AG10803 (cell line): ENCODE measurements at regions not wholly inside any gene's neighbourhood (a gene's known extent, or its start where the extent isn't known, plus 50 kb on each side); places are given as distances from the start of the nearest gene placed in this dataset.
A peak's percentile ranks its signal among the peaks of the same experiment; 100 is the strongest.
"Not testable (repeated sequence)": the region's sequence is repeated elsewhere in the genome, so short reads cannot be mapped to it uniquely, and the experiment has no call there.

Experiments used
- DNase-seq: peaks from one replicate; pipeline ENCODE4 v3.0.0; 2010; ENCODE audit warnings: low read depth
- H3K4me3 ChIP-seq: 2 replicates; pipeline ENCODE4 v1.5.1; 2011; ENCODE audit warnings: mild to moderate bottlenecking, low read length, control low read depth
- TF ChIP-seq, protein P1 (sequence below): conservative IDR thresholded peaks from 2 replicates; pipeline ENCODE4 v1.5.1; 2011; ENCODE audit warnings: mild to moderate bottlenecking, low read length, control low read depth, inconsistent platforms

DNA sequence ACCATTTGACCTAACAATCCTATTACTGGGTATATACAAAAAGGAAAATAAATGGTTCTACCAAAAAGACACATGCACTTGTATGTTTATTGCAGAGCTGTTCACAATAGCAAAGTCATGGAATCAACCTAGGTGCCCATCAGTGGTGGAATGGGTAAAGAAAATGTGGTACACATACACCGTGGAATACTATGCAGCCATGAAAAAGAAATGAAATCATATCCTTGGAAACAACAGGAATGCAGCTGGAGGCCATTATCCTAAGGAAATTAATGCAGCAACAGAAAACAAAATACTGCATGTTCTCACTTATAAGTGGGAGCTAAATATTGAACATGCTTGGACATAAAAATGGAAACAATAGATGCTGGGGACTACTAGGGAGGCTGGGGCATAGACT lies 534.1 kb upstream of the SGCD start:
- no peak overlapping the region for H3K4me3 ChIP-seq
- no peak for DNase-seq
- TF ChIP-seq, protein P1, sequence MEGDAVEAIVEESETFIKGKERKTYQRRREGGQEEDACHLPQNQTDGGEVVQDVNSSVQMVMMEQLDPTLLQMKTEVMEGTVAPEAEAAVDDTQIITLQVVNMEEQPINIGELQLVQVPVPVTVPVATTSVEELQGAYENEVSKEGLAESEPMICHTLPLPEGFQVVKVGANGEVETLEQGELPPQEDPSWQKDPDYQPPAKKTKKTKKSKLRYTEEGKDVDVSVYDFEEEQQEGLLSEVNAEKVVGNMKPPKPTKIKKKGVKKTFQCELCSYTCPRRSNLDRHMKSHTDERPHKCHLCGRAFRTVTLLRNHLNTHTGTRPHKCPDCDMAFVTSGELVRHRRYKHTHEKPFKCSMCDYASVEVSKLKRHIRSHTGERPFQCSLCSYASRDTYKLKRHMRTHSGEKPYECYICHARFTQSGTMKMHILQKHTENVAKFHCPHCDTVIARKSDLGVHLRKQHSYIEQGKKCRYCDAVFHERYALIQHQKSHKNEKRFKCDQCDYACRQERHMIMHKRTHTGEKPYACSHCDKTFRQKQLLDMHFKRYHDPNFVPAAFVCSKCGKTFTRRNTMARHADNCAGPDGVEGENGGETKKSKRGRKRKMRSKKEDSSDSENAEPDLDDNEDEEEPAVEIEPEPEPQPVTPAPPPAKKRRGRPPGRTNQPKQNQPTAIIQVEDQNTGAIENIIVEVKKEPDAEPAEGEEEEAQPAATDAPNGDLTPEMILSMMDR, result no peak

DNA sequence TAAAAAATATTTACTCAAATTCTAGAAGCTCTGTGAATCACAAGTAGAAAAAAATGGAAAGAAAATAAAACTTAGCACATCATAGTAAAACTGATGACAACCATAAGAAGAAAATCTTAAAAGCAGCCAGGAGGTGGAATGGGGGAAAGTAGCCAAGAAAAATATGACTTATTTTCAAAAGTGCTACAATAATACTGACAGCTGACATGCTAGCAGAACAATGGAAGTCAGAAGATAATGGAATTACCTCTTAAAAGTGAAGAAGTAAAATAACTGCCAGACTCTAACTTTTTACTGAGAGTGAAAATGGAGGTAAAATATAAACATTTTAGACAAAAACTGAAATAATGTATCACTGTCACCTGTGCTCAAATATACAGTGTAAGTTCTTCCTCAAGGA lies 532.2 kb upstream of the SGCD start:
- no peak overlapping the region for H3K4me3 ChIP-seq
- peak; percentile 29 for DNase-seq
- TF ChIP-seq, protein P1, result no peak

DNA sequence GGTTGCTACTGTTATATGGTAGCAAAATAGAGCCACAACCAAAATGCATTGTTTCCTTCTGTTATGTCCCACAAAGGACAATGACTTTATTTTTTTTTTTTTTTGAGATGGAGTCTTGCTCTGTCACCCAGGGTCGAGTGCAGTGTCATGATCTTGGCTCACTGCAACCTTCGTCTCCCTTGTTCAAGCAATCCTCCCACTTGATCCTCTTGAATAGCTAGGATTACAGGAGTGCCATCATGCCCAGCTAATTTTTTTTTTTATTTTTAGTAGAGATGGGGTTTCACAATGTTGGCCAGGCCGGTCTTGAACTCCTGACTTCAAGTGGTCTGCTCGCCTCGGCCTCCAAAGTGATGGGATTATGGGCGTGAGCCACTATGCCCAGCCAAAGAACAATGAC lies 527.7 kb upstream of the SGCD start:
- TF ChIP-seq, protein P1, result no peak
- DNase-seq, result no peak

DNA sequence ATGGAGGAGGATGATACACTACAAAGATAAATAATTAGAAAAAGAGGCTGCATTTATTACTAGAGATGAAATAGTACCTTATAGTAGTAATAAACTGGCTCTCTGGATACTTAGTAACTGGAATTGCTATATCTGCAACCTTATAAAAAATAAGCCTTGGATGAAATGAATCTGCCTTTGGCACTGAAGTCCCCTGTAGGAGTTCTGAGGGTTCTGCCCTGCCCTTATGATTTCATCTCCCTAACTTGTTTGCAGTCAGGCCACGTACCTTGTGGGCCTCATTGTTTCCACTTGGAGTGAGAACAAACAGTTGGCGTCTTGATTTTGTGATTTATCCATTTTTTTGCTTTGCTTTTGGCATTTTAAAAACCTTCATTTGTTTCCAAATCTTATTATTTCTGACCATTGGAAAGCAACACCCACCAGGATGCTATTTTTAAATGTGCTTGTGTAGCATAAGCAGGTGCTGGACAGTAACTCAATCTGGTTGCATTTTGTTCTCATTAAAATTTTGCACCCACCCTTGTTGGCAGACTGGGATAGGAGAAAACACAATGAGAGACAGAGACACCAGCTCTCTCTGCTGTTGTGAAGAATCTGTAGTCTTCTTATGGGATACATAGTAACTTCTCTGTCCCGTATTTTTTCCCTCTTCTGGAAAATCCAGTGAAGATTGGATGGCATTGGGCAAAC lies 518.9 kb upstream of the SGCD start:
- TF ChIP-seq, protein P1, result no peak
- DNase-seq, result no peak
- H3K4me3 ChIP-seq, result no peak overlapping the region

More for the DNA sequence above, 527.7 kb upstream of the SGCD start:
- H3K4me3 ChIP-seq, result no peak overlapping the region

DNA sequence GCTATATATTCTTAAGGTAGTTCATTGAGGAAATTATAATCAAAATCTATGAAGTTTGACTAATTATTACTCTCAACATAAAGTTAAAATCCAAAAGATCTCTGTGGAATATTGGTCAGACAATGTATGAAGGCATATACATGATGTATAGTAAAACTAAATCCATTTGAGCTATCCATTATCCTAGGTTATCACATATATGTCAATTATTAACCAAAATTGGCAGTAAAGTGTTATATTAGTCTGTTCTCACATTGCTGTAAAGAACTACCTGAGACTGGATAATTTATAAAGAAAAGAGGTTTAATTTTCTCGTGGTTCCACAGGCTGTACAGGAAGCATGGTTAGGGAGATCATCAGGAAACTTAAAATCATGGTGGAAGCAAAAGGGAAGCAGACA lies 511.7 kb upstream of the SGCD start:
- DNase-seq, result no peak
- TF ChIP-seq, protein P1, result no peak
- no peak overlapping the region for H3K4me3 ChIP-seq

DNA sequence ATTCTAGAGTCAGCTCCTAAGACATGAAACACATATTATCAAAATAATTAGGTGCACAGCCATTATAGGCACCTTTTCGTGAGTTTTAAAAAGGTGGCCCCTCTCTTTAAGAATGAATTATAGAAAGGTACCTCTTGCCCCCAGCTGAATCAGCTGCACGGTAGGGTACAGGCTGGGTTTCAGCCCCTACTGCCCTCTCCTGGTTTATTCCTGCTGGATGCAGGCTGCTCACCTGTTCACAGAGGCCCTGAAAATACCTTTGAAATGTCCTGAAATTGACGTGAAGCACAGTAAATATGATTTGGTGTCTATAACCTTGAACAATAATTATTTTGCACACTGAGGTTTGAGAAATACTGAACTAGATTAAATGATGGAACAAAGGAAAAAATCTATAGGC lies 504.8 kb upstream of the SGCD start:
- TF ChIP-seq, protein P1, result no peak
- no peak for DNase-seq

DNA sequence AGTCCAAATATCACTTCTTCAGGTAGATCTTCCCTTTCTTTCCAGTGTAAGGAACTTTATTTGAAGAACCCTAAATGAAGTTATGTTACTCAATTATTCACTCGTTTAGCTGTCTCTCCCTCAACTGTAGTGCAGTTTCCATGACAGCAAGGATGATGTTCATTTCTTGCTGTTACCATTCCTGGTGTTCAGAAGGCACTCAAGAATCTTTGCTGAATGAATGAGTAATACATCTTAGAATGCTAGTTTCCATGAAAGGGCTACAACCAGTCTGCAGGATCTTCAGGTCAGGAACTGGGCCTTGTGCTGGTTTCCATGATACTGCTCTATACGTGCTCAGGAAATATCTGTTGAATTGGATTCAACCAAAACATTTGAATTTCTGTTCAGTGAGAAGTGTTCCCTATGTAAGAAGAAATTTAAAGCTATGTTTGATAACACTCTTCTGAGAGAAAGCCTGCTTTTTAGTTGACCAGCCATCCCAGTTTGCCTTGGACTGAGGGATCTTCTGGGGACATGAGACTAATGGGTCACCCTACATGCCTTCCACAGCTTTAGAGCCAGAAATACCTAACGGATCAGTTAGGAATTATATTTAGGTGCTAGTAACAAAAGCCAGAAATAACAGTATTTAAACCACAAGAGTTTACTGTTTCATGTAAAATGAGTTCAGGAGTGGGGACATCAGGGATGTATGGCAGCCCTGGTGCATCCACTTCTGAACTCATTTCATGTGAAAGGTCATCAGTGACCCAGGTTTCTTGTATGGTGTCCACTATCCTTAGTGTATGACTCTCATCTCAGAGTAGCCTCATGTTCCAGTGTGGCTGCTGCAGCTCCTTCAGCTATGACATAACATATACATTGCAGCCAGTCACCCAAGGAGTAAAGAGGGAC lies 500.1 kb upstream of the SGCD start:
- TF ChIP-seq, protein P1, result no peak
- peak; percentile 53 for DNase-seq
- H3K4me3 ChIP-seq, result no peak overlapping the region

More for the DNA sequence above, 504.8 kb upstream of the SGCD start:
- H3K4me3 ChIP-seq, result no peak overlapping the region

DNA sequence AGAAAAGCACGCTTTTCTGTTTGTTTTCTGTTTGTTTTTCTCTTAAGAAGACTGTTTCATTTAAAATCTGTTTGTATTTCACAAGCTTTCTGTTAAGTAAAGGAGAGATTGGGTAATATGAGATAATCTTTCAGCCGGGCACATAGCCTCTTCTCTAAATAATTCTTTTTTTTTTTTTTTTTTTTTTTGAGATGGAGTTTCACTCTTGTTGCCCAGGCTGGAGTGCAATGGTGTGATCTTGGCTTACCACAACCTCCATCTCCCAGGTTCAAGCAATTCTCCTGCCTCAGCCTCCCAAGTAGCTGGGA lies 499.5 kb upstream of the SGCD start:
- not testable (repeated sequence) for H3K4me3 ChIP-seq
- peak; percentile 4 for DNase-seq
